Smooth muscle cell (in vitro differentiated cells): ENCODE measurements at regions not wholly inside any gene's neighbourhood (a gene's known extent, or its start where the extent isn't known, plus 50 kb on each side); places are given as distances from the start of the nearest gene placed in this dataset.

Experiments used
- DNase-seq: peaks from one replicate; lab custom pipeline; 2025; ENCODE audit not compliant: unreplicated experiment; lab: John Stamatoyannopoulos, UW
- H2AFZ ChIP-seq: fragments of 200-600 bp; sonication (generic); 2 replicates; pipeline ENCODE4 v1.6.0; 2016; ENCODE audit warnings: antibody characterized with exemption, low read depth, mild to moderate bottlenecking
- H3F3A ChIP-seq: fragments of 200-600 bp; sonication (generic); 2 replicates; pipeline ENCODE4 v1.6.0; 2017; ENCODE audit warnings: antibody characterized with exemption, low read depth
- H3K27ac ChIP-seq: fragments of 200-600 bp; sonication (generic); 2 replicates; pipeline ENCODE4 v1.5.1; 2016; ENCODE audit warnings: low read depth, mild to moderate bottlenecking
- H3K27me3 ChIP-seq: fragments of 200-600 bp; sonication (generic); 2 replicates; pipeline ENCODE4 v1.6.1; 2016; ENCODE audit warnings: low read depth, mild to moderate bottlenecking
- H3K36me3 ChIP-seq: fragments of 200-600 bp; sonication (generic); 2 replicates; pipeline ENCODE4 v1.5.1; 2016; ENCODE audit warnings: low read depth
- H3K4me1 ChIP-seq: fragments of 200-600 bp; sonication (generic); 2 replicates; pipeline ENCODE4 v1.5.1; 2016; ENCODE audit warnings: low read depth
- H3K4me2 ChIP-seq: fragments of 200-600 bp; sonication (generic); 2 replicates; pipeline ENCODE4 v1.6.0; 2016; ENCODE audit warnings: mild to moderate bottlenecking
- H3K4me3 ChIP-seq: fragments of 200-600 bp; sonication (generic); 2 replicates; pipeline ENCODE4 v1.5.1; 2016; ENCODE audit warnings: mild to moderate bottlenecking
- H3K79me2 ChIP-seq: fragments of 200-600 bp; sonication (generic); 2 replicates; pipeline ENCODE4 v1.6.0; 2016; ENCODE audit warnings: low read depth, mild to moderate bottlenecking
- H3K9ac ChIP-seq: fragments of 200-600 bp; sonication (generic); 2 replicates; pipeline ENCODE4 v1.6.0; 2016; ENCODE audit warnings: low read depth
- H3K9me3 ChIP-seq: fragments of 200-600 bp; sonication (generic); replicated peaks from 2 replicates; pipeline ENCODE4 v1.5.1; 2016; ENCODE audit warnings: low read depth
- H4K20me1 ChIP-seq: fragments of 200-600 bp; sonication (generic); 2 replicates; pipeline ENCODE4 v1.6.0; 2016; ENCODE audit warnings: low read depth
- CTCF ChIP-seq: fragments of 200-600 bp; sonication (generic); IDR thresholded peaks from 2 replicates; pipeline ENCODE4 v1.5.1; 2017; ENCODE audit warnings: borderline replicate concordance, mild to moderate bottlenecking, antibody characterized with exemption; ENCODE audit not compliant: insufficient read depth, poor library complexity, severe bottlenecking
- WGBS: methylation state at CpG from one replicate; pipeline ENCODE4 v1.1.7; 2016; ENCODE audit warnings: low lambda C conversion rate; 5-methylcytosine and 5-hydroxymethylcytosine counted together

- WGBS = 96% methylated on average over 1 of the region's 1 CpG
- no peak overlapping the region for H3K4me2 ChIP-seq
- DNase-seq = no peak
- H4K20me1 ChIP-seq = no peaks in the 10 kb centered on the region
- H3K27me3 ChIP-seq = no peaks in the 10 kb centered on the region
- H3F3A ChIP-seq = no peaks in the 10 kb centered on the region
- H2AFZ ChIP-seq = no peak overlapping the region
- H3K36me3 ChIP-seq = no peaks in the 10 kb centered on the region
- no peaks in the 10 kb centered on the region for H3K79me2 ChIP-seq
- no peak overlapping the region for H3K4me3 ChIP-seq
- TF ChIP-seq CTCF = no peak
- H3K9me3 ChIP-seq = no peaks in the 10 kb centered on the region
- H3K27ac ChIP-seq = no peak overlapping the region
- H3K4me1 ChIP-seq = no peaks in the 10 kb centered on the region
- no peak overlapping the region for H3K9ac ChIP-seq
These were observed 164.8 kb upstream of the RPS6KA3 start for GRCh38 chrX:20431486-20431885.

- Histone ChIP-seq H3F3A (no peaks in the 10 kb centered on the region), H3K4me2 (no peak overlapping the region)
These were observed 160.6 kb upstream of the RPS6KA3 start for GRCh38 chrX:20427173-20427770.

GRCh38 chrX:20421697-20422096 is 155.0 kb upstream of the RPS6KA3 start:
- DNase-seq = no peak
- H3K4me1 ChIP-seq = no peaks in the 10 kb centered on the region
- no peak for TF ChIP-seq CTCF
- WGBS = 91% methylated on average over 2 of the region's 2 CpGs
- H3F3A ChIP-seq = no peaks in the 10 kb centered on the region
- H2AFZ ChIP-seq = no peak overlapping the region
- no peak overlapping the region for H3K4me2 ChIP-seq
- no peaks in the 10 kb centered on the region for H3K36me3 ChIP-seq
- H3K9ac ChIP-seq = no peak overlapping the region
- no peaks in the 10 kb centered on the region for H3K27me3 ChIP-seq
- H3K4me3 ChIP-seq = no peak overlapping the region
- H4K20me1 ChIP-seq = no peaks in the 10 kb centered on the region
- H3K9me3 ChIP-seq = no peaks in the 10 kb centered on the region
- no peak overlapping the region for H3K27ac ChIP-seq
- no peaks in the 10 kb centered on the region for H3K79me2 ChIP-seq

More at GRCh38 chrX:20427173-20427770, 160.6 kb upstream of the RPS6KA3 start:
- Histone ChIP-seq H3K4me1 (no peaks in the 10 kb centered on the region), H3K9ac (no peak overlapping the region), H3K4me3 (no peak overlapping the region), H3K27me3 (no peaks in the 10 kb centered on the region), H3K27ac (no peak overlapping the region), H3K9me3 (no peaks in the 10 kb centered on the region), H4K20me1 (no peaks in the 10 kb centered on the region), H3K79me2 (no peaks in the 10 kb centered on the region), H3K36me3 (no peaks in the 10 kb centered on the region), H2AFZ (no peak overlapping the region)
- 60% methylated on average over 3 of the region's 3 CpGs for WGBS
- TF ChIP-seq CTCF = no peak
- no peak for DNase-seq

GRCh38 chrX:20421275-20421674 is 154.6 kb upstream of the RPS6KA3 start:
- no peaks in the 10 kb centered on the region for H3K79me2 ChIP-seq
- H3K4me3 ChIP-seq = no peak overlapping the region
- WGBS = 36% methylated on average over 2 of the region's 2 CpGs
- H2AFZ ChIP-seq = no peak overlapping the region
- H3K9ac ChIP-seq = no peak overlapping the region
- no peak overlapping the region for H3K4me2 ChIP-seq
- TF ChIP-seq CTCF = no peak
- no peak overlapping the region for H3K27ac ChIP-seq
- H4K20me1 ChIP-seq = no peaks in the 10 kb centered on the region
- no peaks in the 10 kb centered on the region for H3K27me3 ChIP-seq
- H3K9me3 ChIP-seq = no peaks in the 10 kb centered on the region
- H3K36me3 ChIP-seq = no peaks in the 10 kb centered on the region
- H3K4me1 ChIP-seq = no peaks in the 10 kb centered on the region
- no peak for DNase-seq
- H3F3A ChIP-seq = no peaks in the 10 kb centered on the region
